Hematopoietic multipotent progenitor cell treated with erythropoietin and hydrocortisone succinate and interleukin-3 and kit ligand, for 6 days (in vitro differentiated cells): ENCODE measurements at regions not wholly inside any gene's neighbourhood (a gene's known extent, or its start where the extent isn't known, plus 50 kb on each side); places are given as distances from the start of the nearest gene placed in this dataset.
"Not testable (repeated sequence)": the region's sequence is repeated elsewhere in the genome, so short reads cannot be mapped to it uniquely, and the experiment has no call there.

ENCODE experiments used
- DNase-seq: peaks from one replicate; pipeline ENCODE4 v3.0.0-alpha.2; 2015

GRCh38 chr10:65765006-65765541, 1160.8 kb upstream of the LRRTM3 start:
- no peak for DNase-seq

GRCh38 chr10:65769828-65770227, 1156.0 kb upstream of the LRRTM3 start:
- no peak for DNase-seq

GRCh38 chr10:65778753-65779152, 1147.1 kb upstream of the LRRTM3 start:
- DNase-seq: no peak

GRCh38 chr10:65779985-65780384, 1145.9 kb upstream of the LRRTM3 start:
- no peak for DNase-seq

GRCh38 chr10:65786279-65786678, 1139.6 kb upstream of the LRRTM3 start:
- DNase-seq: no peak

- DNase-seq: no peak
These were observed 1138.3 kb upstream of the LRRTM3 start for GRCh38 chr10:65787571-65787970.

GRCh38 chr10:65788271-65788670, 1137.6 kb upstream of the LRRTM3 start:
- DNase-seq: no peak

DNA sequence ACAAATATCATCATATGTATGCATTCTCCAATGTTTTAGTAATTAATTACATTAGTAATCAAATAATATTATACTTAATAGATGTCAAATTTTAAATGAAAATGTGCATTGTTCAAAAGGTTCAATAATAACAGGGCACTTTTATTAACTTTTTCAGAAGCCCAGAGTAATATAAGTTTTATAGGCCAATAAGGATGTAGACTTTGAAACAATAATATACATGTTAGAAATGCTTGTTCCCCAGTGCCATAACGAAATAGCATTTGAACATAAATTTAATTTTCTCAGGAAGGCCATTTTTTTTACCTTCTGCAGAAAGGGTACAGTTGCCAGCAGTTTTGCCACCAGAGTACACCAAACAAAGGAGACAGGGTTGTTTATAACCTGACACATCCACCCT, 1133.9 kb upstream of the LRRTM3 start:
- DNase-seq: no peak

DNA sequence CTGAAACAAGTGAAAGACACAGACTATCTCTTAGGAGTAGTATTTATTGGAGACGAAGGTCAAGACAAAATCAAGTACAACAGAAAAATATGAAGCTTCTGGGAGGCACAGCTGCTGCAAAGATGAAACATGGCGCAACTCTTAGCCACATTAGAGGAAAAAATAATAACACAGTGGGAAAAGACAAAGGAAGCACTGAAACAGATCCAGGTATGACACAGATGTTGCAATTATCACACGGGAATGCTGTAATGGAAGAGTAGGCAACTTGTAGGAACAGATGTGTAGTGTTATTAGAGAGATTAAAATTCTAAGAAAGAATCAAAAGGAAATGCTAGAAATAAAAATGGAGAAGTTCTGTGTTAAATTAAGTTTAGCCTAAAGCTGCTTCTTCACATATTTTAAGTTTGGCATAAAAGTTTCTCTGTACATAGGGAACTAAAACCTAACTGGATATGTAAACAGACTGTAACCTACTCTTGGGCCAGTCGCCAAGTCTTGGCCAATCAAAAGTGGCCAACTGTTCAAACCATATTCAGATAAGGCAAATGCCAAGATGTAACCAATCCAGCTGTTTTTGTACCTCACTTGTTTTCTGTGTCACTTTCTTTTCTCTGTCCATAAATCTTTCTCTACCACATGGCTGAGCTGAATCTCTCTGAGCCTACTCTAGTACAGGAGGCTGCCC, 1132.0 kb upstream of the LRRTM3 start:
- peak; percentile 8 for DNase-seq

GRCh38 chr10:65794861-65795260, 1131.0 kb upstream of the LRRTM3 start:
- not testable (repeated sequence) for DNase-seq

GRCh38 chr10:65796472-65796871, 1129.4 kb upstream of the LRRTM3 start:
- DNase-seq: no peak

DNA sequence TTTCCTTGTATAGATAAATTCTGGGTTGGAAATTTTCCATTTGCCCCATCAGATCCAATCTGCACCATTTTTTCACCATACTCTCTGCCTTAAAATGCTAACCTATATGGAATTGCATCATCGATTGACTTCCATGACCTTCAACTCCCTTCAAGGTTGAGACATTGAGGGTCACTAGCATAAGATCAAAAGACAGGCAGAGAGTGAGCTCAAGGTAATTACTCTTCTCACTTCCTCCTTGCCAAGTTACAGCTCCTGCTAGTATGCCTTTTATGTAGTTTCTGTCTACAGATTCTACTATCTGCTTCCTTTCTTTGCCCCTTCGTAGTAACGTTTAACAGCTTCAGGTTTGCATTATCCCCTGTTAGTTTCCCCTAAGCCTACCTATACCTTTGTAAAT, 1127.7 kb upstream of the LRRTM3 start:
- no peak for DNase-seq

GRCh38 chr10:65802391-65802790, 1123.4 kb upstream of the LRRTM3 start:
- DNase-seq: no peak

DNA sequence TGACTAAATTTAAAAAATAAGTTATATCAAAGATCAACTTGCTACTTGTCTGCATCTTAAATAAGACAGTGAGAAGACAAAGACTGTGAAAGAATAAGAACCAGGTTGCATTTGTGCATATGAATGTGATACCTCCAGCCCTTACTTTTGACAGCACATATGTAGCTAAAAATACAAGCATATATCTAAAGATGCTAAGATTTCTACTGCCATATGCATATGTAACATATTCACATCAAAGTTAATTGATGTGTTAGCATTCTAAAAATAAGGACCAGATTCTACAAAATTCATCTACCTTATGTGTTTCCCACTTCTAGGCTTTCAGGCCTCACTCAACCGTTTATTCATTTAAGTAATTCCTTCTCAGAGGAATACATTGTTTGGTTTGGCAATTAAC, 1120.3 kb upstream of the LRRTM3 start:
- no peak for DNase-seq

DNA sequence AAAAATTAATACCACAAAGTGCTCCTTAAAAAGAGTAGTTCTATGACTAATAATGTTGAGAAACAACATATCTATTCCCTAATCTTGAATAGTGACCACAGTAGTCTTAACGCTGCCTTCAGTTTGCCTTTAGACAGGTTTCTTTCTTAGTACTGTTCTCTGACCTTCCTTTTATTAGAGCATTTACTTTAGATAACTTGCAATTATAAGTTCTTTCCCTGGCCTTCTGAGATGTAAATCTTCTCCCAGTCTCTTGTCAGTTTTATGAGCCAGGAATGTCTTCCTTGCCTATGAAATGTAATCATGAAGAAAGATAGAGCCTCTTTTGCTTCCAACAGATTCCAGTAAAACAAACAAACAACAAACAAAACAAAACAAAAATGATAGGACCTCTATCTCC, 1119.8 kb upstream of the LRRTM3 start:
- no peak for DNase-seq

- no peak for DNase-seq
These were observed 1117.0 kb upstream of the LRRTM3 start for GRCh38 chr10:65808687-65809333.

DNA sequence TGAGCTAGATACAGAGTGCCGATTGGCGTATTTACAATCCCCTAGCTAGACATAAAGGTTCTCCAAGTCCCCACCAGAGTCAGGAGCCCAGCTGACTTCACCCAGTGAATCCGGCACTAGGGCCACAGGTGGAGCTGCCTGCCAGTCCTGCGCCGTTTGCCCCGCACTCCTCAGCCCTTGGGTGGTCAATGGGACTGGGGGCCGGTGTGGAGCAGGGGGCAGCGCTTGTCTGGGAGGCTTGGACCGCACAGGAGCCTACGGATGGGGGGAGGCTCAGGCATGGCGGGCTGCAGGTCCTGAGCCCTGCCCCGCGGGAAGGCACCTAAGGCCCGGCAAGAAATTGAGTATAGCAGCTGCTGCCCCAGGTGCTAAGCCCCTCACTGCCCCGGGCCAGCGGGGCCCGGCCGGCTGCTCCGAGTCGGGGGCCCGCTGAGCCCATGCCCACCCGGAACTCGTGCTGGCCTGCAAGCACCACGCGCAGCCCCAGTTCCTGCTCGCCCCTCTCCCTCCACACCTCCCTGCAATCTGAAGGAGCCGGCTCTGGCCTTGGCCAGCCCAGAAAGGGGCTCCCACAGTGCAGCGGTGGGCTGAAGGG, 1113.8 kb upstream of the LRRTM3 start:
- DNase-seq: no peak

- DNase-seq: no peak
These were observed 1109.3 kb upstream of the LRRTM3 start for GRCh38 chr10:65816536-65816935.

DNA sequence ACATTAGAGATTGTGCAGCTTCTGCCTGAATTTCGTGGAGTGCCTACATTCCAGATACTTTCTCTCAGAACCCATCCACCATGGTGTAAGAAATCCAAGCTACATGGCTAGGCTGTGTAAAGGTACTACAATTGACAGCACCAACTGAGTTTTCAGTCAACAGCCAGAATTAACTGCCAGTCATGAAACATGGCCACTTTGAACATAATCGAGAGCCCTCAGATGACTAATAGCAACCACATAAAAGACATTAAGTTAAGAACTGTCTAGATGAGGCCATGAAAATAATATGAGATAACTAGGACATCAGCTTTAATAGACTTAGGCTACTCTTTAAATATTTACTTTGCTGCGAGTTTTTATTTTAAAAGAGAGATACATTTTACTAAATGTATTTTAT, 1106.8 kb upstream of the LRRTM3 start:
- DNase-seq: no peak

- DNase-seq: no peak
These were observed 1098.5 kb upstream of the LRRTM3 start for GRCh38 chr10:65827359-65827758.

DNA sequence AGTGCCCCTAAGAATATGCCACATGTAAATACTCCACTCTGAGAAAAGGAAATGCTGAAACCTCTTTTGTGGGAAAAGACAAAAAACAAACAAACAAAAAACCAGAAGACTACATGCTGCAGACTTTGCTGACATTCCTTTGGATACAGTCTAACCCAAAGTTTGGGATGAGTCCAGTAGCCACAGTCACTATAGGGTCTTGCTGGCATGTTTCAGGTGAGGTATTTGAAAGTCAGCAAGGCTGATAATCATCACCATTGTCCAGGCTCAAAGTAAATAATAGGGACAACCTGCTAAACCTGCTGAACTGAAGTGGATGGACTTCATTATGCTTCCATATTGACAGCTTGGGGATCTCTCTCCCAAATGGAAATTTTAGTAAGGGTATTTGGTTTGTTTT, 1087.0 kb upstream of the LRRTM3 start:
- DNase-seq: no peak

- DNase-seq: no peak
These were observed 1082.6 kb upstream of the LRRTM3 start for GRCh38 chr10:65843203-65843602.

GRCh38 chr10:65845916-65846315, 1079.9 kb upstream of the LRRTM3 start:
- DNase-seq: no peak

DNA sequence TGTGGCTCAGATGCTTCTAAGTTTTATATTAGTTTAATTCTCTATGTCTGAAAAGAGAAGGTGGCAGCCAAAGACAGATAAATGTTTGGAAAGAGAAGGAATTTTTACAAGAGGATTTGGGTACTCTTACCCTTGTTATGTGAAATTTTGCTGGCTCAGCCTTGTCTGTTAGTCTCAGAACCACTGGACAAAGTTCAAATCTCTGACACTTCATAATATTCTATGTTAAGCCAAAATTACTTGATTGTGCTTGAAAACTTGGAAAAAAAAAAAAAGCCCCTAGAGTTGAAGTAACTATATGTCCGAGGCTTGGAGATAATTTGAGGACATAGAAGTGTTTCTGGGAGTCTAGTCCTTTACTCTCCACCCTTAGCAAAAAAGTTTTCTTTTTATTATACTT, 1079.3 kb upstream of the LRRTM3 start:
- DNase-seq: no peak
